Retinal pigment epithelial cell (primary cell): ENCODE measurements at regions not wholly inside any gene's neighbourhood (a gene's known extent, or its start where the extent isn't known, plus 50 kb on each side); places are given as distances from the start of the nearest gene placed in this dataset.

ENCODE experiments used
- DNase-seq: peaks from one replicate; pipeline ENCODE4 v3.0.0-alpha.2; 2010; ENCODE audit warnings: low read depth
- H3K4me3 ChIP-seq: 2 replicates; pipeline ENCODE4 v1.5.1; 2011; ENCODE audit warnings: mild to moderate bottlenecking, low read length, control low read depth, moderate library complexity
- TF ChIP-seq, protein P1 (sequence below): conservative IDR thresholded peaks from 2 replicates; pipeline ENCODE4 v1.5.1; 2011; ENCODE audit warnings: low read depth, low read length, control low read depth, inconsistent platforms

GRCh38 chr6:67287566-67287965 lies 1347.5 kb upstream of the ADGRB3 start:
- no peak overlapping the region for H3K4me3 ChIP-seq
- DNase-seq: peak; percentile 22
- TF ChIP-seq, protein P1, sequence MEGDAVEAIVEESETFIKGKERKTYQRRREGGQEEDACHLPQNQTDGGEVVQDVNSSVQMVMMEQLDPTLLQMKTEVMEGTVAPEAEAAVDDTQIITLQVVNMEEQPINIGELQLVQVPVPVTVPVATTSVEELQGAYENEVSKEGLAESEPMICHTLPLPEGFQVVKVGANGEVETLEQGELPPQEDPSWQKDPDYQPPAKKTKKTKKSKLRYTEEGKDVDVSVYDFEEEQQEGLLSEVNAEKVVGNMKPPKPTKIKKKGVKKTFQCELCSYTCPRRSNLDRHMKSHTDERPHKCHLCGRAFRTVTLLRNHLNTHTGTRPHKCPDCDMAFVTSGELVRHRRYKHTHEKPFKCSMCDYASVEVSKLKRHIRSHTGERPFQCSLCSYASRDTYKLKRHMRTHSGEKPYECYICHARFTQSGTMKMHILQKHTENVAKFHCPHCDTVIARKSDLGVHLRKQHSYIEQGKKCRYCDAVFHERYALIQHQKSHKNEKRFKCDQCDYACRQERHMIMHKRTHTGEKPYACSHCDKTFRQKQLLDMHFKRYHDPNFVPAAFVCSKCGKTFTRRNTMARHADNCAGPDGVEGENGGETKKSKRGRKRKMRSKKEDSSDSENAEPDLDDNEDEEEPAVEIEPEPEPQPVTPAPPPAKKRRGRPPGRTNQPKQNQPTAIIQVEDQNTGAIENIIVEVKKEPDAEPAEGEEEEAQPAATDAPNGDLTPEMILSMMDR: no peak

- TF ChIP-seq, protein P1: no peak
- no peak overlapping the region for H3K4me3 ChIP-seq
- DNase-seq: peak; percentile 18
Measured at GRCh38 chr6:67285770-67286495, 1349.1 kb upstream of the ADGRB3 start.

- no peak for DNase-seq
- TF ChIP-seq, protein P1: no peak
- no peak overlapping the region for H3K4me3 ChIP-seq
Measured at GRCh38 chr6:67277312-67277711, 1357.8 kb upstream of the ADGRB3 start.

DNA sequence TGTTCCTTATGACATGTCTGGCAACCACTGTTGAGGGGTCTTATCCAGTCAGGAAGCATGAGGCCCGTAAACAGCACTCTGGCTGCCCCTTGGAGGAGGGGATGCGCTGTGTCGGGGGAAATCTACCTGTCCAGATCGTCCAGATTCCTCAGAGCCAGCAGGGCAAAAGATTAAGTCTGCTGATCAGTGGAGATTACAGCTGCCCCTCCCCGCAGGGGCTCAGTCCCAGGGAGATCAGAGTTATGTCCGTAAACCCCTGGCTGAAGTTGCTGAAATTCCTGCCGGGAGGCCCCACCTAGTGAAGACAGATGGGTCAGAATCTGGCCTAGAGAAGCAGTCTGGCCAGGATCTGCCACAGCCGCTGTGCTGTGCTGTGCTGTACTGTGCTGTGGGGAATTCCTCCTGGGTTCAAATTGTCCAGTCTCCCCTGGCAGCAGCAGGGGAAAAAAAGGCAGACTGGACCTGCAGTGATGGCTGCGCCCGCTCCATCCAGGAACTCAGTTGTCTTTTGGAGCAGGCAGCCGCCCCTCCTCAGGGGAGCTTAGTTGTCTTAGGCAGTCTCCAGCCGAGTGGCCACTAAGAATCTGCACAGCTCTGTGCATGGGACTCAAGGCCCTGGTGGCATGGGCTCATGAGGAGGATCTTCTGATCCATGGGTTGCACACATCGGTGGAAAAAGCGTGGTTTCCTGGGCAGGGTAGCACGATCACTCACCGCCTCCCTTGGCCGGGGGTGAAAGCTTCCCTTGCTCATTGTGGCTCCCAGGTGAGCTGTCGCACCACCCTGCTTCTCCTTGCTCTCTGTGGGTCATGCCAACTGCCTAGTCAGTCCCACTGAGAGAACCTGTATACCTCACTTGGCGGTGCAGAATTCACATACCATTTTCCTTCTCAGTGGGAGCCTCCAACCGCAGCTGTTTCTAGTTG lies 1368.8 kb upstream of the ADGRB3 start:
- TF ChIP-seq, protein P1: no peak
- no peak for DNase-seq
- no peak overlapping the region for H3K4me3 ChIP-seq

- no peak overlapping the region for H3K4me3 ChIP-seq
- no peak for DNase-seq
- TF ChIP-seq, protein P1: no peak
Measured at GRCh38 chr6:67252663-67253062, 1382.4 kb upstream of the ADGRB3 start.

DNA sequence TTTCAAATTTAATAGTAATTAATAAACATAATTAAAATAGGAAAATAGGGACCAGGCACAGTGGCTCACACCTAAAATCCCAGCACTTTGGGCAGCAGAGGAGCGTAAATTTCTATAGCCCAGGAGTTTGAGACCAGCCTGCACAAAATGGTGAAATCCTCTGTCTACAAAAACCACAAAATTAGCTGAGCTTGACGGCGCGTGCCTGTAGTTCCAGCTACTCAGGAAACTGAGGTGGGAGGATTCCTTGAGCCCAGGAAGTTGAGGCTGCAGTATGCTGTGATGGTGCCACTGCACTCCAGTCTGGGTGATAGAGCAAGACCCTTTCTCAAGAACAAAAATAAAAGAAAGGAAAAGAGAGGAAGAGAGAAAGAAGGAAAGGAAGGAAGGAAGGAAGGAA lies 1387.0 kb upstream of the ADGRB3 start:
- no peak for DNase-seq
- no peak overlapping the region for H3K4me3 ChIP-seq
- TF ChIP-seq, protein P1: no peak
